SK-N-SH treated with all-trans-retinoic acid at 6 μM for 48 hours (cell line): ENCODE measurements at regions not wholly inside any gene's neighbourhood (a gene's known extent, or its start where the extent isn't known, plus 50 kb on each side); places are given as distances from the start of the nearest gene placed in this dataset.

ENCODE experiments used
- ATAC-seq: fragments of 200-7000 bp; cut with Tn5 transposase; 3 replicates; pipeline ENCODE4 v1.9.1; 2020; ENCODE audit warnings: mild to moderate bottlenecking, moderate library complexity
- ARNTL ChIP-seq: fragments of 450-650 bp; formaldehyde crosslinking; IDR thresholded peaks from 2 replicates; pipeline ENCODE4 v1.5.0; 2020; ENCODE audit warnings: low read depth, mild to moderate bottlenecking, moderate library complexity, borderline replicate concordance
- BACH2 ChIP-seq: fragments of 250-450 bp; sonication (Bioruptor Pico); IDR thresholded peaks from 2 replicates; pipeline ENCODE4 v1.9.0; 2021; ENCODE audit warnings: mild to moderate bottlenecking, borderline replicate concordance
- CREB5 ChIP-seq: fragments of 250-450 bp; sonication (Bioruptor Pico); IDR thresholded peaks from 2 replicates; pipeline ENCODE4 v1.5.1; 2020; ENCODE audit warnings: low read depth, mild to moderate bottlenecking, moderate library complexity
- CSDC2 ChIP-seq: fragments of 250-450 bp; sonication (Bioruptor Pico); IDR thresholded peaks from 2 replicates; pipeline ENCODE4 v1.5.0; 2020; ENCODE audit warnings: mild to moderate bottlenecking, moderate library complexity
- CSRNP3 ChIP-seq: fragments of 250-450 bp; sonication (Bioruptor Pico); IDR thresholded peaks from 2 replicates; pipeline ENCODE4 v1.5.1; 2021; ENCODE audit warnings: mild to moderate bottlenecking, moderate library complexity
- ESRRG ChIP-seq: fragments of 250-450 bp; sonication (Bioruptor Pico); IDR thresholded peaks from 2 replicates; pipeline ENCODE4 v1.6.1; 2021; ENCODE audit warnings: mild to moderate bottlenecking
- GLIS3 ChIP-seq: fragments of 250-450 bp; sonication (Bioruptor Pico); IDR thresholded peaks from 2 replicates; pipeline ENCODE4 v1.5.0; 2020; ENCODE audit warnings: mild to moderate bottlenecking, moderate library complexity
- ISL1 ChIP-seq: fragments of 250-450 bp; sonication (Bioruptor Pico); IDR thresholded peaks from 2 replicates; pipeline ENCODE4 v2.1.2; 2022; ENCODE audit warnings: mild to moderate bottlenecking, moderate library complexity
- OSR1 ChIP-seq: fragments of 250-450 bp; sonication (Bioruptor Pico); IDR thresholded peaks from 2 replicates; pipeline ENCODE4 v1.8.0; 2022; ENCODE audit warnings: moderate library complexity, mild to moderate bottlenecking, inconsistent platforms
- POU6F1 ChIP-seq: fragments of 250-450 bp; sonication (Bioruptor Pico); IDR thresholded peaks from 2 replicates; pipeline ENCODE4 v1.8.0; 2021; ENCODE audit warnings: low read depth, mild to moderate bottlenecking, moderate library complexity, borderline replicate concordance
- PPARA ChIP-seq: fragments of 250-450 bp; sonication (Bioruptor Pico); IDR thresholded peaks from 2 replicates; pipeline ENCODE4 v1.5.0; 2020; ENCODE audit warnings: mild to moderate bottlenecking, borderline replicate concordance
- RARB ChIP-seq: fragments of 250-450 bp; sonication (Bioruptor Pico); IDR thresholded peaks from 2 replicates; pipeline ENCODE4 v1.8.0; 2021; ENCODE audit warnings: mild to moderate bottlenecking, moderate library complexity
- TCF4 ChIP-seq: fragments of 250-450 bp; sonication (Bioruptor Pico); IDR thresholded peaks from 2 replicates; pipeline ENCODE4 v1.8.0; 2021; ENCODE audit warnings: mild to moderate bottlenecking, moderate library complexity, borderline replicate concordance
- TOX ChIP-seq: fragments of 250-450 bp; sonication (Bioruptor Pico); IDR thresholded peaks from 2 replicates; pipeline ENCODE4 v1.8.0; 2021; ENCODE audit warnings: mild to moderate bottlenecking, moderate library complexity, borderline replicate concordance
- TSHZ2 ChIP-seq: fragments of 250-450 bp; sonication (Bioruptor Pico); IDR thresholded peaks from 2 replicates; pipeline ENCODE4 v1.5.0; 2020; ENCODE audit warnings: mild to moderate bottlenecking, moderate library complexity
- ZFP3 ChIP-seq: fragments of 250-450 bp; sonication (Bioruptor Pico); IDR thresholded peaks from 2 replicates; pipeline ENCODE4 v1.5.0; 2020; ENCODE audit warnings: mild to moderate bottlenecking, moderate library complexity
- ZFP30 ChIP-seq: fragments of 450-650 bp; formaldehyde crosslinking; IDR thresholded peaks from 2 replicates; pipeline ENCODE4 v1.5.0; 2022; ENCODE audit warnings: mild to moderate bottlenecking, moderate library complexity
- ZNF70 ChIP-seq: fragments of 450-650 bp; formaldehyde crosslinking; IDR thresholded peaks from 2 replicates; pipeline ENCODE4 v1.5.0; 2020; ENCODE audit warnings: mild to moderate bottlenecking, moderate library complexity
- ZNF8 ChIP-seq: fragments of 450-650 bp; formaldehyde crosslinking; IDR thresholded peaks from 2 replicates; pipeline ENCODE4 v1.5.0; 2020; ENCODE audit warnings: mild to moderate bottlenecking, moderate library complexity

GRCh38 chr17:15890279-15890892 is 54.5 kb upstream of the ADORA2B start:
- ATAC-seq = no peak
- TF ChIP-seq RARB (CRISPR knock-in tag) (no peak), CSRNP3 (CRISPR knock-in tag) (no peak), ZFP3 (no peak), GLIS3 (CRISPR knock-in tag) (no peak), ARNTL (CRISPR knock-in tag) (no peak), TCF4 (CRISPR knock-in tag) (no peak), CSDC2 (CRISPR knock-in tag) (no peak), TOX (CRISPR knock-in tag) (no peak), POU6F1 (CRISPR knock-in tag) (no peak), ZFP30 (CRISPR knock-in tag) (no peak), CREB5 (CRISPR knock-in tag) (no peak), BACH2 (CRISPR knock-in tag) (no peak), PPARA (CRISPR knock-in tag) (no peak), ZNF8 (CRISPR knock-in tag) (no peak), OSR1 (CRISPR knock-in tag) (no peak), TSHZ2 (no peak)
- TF ChIP-seq, all 23 proteins: peak for 0

GRCh38 chr17:15891318-15891717 is 53.6 kb upstream of the ADORA2B start:
- TF ChIP-seq OSR1 (CRISPR knock-in tag) = no peak
- TF ChIP-seq ESRRG (CRISPR knock-in tag) = no peak
- no peak for TF ChIP-seq CSRNP3 (CRISPR knock-in tag)
- TF ChIP-seq ARNTL (CRISPR knock-in tag) = no peak
- TF ChIP-seq ZNF70 (CRISPR knock-in tag) = no peak
- no peak for TF ChIP-seq RARB (CRISPR knock-in tag)
- no peak for TF ChIP-seq TOX (CRISPR knock-in tag)
- no peak for TF ChIP-seq POU6F1 (CRISPR knock-in tag)
- TF ChIP-seq ISL1 (CRISPR knock-in tag) = no peak
- no peak for TF ChIP-seq CREB5 (CRISPR knock-in tag)
- TF ChIP-seq, all 23 proteins: peak for 0
- ATAC-seq = no peak
